Breast epithelium (tissue), 4 donors: ENCODE measurements at regions not wholly inside any gene's neighbourhood (a gene's known extent, or its start where the extent isn't known, plus 50 kb on each side); places are given as distances from the start of the nearest gene placed in this dataset.

Experiments used
- DNase-seq, 2 donors: peaks; one replicate each; pipeline ENCODE4 v3.0.0-alpha.2; 2019; ENCODE audit warnings: low spot score in 2 of 2
- H3K27ac ChIP-seq, 2 donors: fragments of 200-600 bp; sonication (generic) in 1 of 2; one replicate each; pipeline ENCODE4 v1.5.1; 2016 to 2019; ENCODE audit warnings: mild to moderate bottlenecking in 1 of 2
- H3K27me3 ChIP-seq, 2 donors: fragments of 200-600 bp; sonication (generic) in 1 of 2; one replicate each; pipeline versions ENCODE4 v1.5.1 to v1.6.0; 2017 to 2019; ENCODE audit warnings: control low read depth in 1 of 2, mild to moderate bottlenecking in 1 of 2
- H3K36me3 ChIP-seq: fragments of 200-600 bp; one replicate; pipeline ENCODE4 v1.5.1; 2019
- H3K4me1 ChIP-seq, 2 donors: fragments of 200-600 bp; sonication (generic); one replicate each; pipeline ENCODE4 v1.5.1; 2016 to 2019; ENCODE audit warnings: control low read depth in 1 of 2
- H3K4me3 ChIP-seq, 3 donors: fragments of 200-600 bp; sonication (generic); 1 replicate in 2 of 3; 2 replicates in 1 of 3; pipeline ENCODE4 v1.5.1; 2016 to 2019; ENCODE audit warnings: mild to moderate bottlenecking in 3 of 3, moderate library complexity in 2 of 3
- H3K9me3 ChIP-seq, 2 donors: fragments of 200-600 bp; sonication (generic) in 1 of 2; one replicate each; pipeline ENCODE4 v1.5.1; 2016 to 2019; ENCODE audit warnings: control low read depth in 1 of 2
- POLR2A ChIP-seq: fragments of 450-650 bp; IDR thresholded peaks from one replicate; pipeline ENCODE4 v1.6.1; 2016; ENCODE audit warnings: antibody characterized with exemption, mild to moderate bottlenecking, moderate library complexity
- POLR2AphosphoS5 ChIP-seq, 3 donors: sonication (generic); formaldehyde crosslinking; IDR thresholded peaks; one replicate each; pipeline ENCODE4 v1.6.1; 2017; ENCODE audit warnings: antibody characterized with exemption in 3 of 3
- intact Hi-C: fragments of 100-400 bp; cut with DNase I; formaldehyde crosslinking; loops from one replicate; pipeline ENCODE4 v1.15.1; 2023; ENCODE audit warnings: low total_unique reads
- TF ChIP-seq, protein P1 (sequence below), 3 donors: fragments of 450-650 bp; IDR thresholded peaks; one replicate each; pipeline ENCODE4 v1.5.1; 2016 to 2017; ENCODE audit warnings: antibody characterized with exemption in 3 of 3, mild to moderate bottlenecking in 3 of 3, moderate library complexity in 3 of 3

DNA sequence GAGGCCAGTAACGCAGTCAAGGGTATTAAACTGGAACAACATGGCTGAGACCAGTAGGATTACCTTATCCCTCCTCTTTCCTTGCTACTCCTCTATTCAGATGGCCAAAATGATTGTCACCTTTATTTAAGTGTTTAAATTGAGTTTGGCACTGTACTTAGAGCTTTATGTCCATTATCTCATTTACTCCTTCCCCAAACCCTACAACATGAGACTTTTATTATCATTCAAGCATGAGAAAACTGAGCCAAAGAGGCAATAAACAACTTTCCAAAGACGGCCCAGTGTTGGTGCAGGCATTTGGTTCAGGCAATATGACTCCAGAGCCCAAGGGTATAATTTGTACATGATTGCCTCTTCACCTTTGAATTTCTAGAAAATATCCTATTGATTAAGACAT is 370.9 kb upstream of the KITLG start:
- Histone ChIP-seq H3K4me3 (no peak overlapping the region), H3K36me3 (no peaks in the 10 kb centered on the region), H3K27me3 (no peaks in the 10 kb centered on the region), H3K27ac (no peak overlapping the region), H3K9me3 (no peaks in the 10 kb centered on the region), H3K4me1 (no peaks in the 10 kb centered on the region)
- TF ChIP-seq POLR2AphosphoS5 (IDR thresholded peaks at IDR 0.05), result no peak
- no peak for TF ChIP-seq POLR2A
- TF ChIP-seq, protein P1, sequence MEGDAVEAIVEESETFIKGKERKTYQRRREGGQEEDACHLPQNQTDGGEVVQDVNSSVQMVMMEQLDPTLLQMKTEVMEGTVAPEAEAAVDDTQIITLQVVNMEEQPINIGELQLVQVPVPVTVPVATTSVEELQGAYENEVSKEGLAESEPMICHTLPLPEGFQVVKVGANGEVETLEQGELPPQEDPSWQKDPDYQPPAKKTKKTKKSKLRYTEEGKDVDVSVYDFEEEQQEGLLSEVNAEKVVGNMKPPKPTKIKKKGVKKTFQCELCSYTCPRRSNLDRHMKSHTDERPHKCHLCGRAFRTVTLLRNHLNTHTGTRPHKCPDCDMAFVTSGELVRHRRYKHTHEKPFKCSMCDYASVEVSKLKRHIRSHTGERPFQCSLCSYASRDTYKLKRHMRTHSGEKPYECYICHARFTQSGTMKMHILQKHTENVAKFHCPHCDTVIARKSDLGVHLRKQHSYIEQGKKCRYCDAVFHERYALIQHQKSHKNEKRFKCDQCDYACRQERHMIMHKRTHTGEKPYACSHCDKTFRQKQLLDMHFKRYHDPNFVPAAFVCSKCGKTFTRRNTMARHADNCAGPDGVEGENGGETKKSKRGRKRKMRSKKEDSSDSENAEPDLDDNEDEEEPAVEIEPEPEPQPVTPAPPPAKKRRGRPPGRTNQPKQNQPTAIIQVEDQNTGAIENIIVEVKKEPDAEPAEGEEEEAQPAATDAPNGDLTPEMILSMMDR (IDR thresholded peaks at IDR 0.05), result no peak
- DNase-seq, result no peak
- intact Hi-C loops, result no loop called here

DNA sequence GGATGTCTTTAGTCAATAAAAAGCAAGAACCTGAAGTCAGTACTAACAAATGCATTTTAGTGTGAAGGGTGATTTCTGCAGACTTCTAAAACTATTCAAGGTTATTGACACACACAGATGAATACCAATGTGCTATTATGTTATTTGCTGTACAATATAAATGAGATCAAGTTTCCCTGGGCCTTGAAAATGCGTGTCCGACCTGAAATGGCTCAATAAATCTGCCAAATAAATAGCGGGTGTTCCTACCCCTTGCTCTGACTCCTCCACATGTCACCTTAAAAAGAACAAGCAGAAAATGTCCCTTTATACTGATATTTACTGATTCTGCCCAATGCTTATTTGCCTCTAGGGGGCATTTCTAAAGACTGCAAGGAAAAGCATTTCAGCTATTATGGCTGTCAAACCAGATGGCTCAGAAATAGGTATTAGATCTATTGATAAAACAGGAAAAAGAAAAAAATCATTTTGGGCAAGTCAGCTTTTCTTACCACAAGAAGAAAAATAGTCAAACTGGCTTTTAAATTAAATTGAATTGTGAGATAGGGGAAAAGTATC is 367.3 kb upstream of the KITLG start:
- H3K4me3 ChIP-seq, result no peak overlapping the region
- H3K9me3 ChIP-seq, result no peaks in the 10 kb centered on the region
- H3K36me3 ChIP-seq, result no peaks in the 10 kb centered on the region
- no peak for DNase-seq
- intact Hi-C loops, result no loop called here
- no peak overlapping the region for H3K27ac ChIP-seq
- no peaks in the 10 kb centered on the region for H3K27me3 ChIP-seq
- TF ChIP-seq POLR2A (no peak), POLR2AphosphoS5 (IDR thresholded peaks at IDR 0.05) (no peak)
- TF ChIP-seq, protein P1 (IDR thresholded peaks at IDR 0.05), result no peak
- H3K4me1 ChIP-seq, result no peaks in the 10 kb centered on the region

DNA sequence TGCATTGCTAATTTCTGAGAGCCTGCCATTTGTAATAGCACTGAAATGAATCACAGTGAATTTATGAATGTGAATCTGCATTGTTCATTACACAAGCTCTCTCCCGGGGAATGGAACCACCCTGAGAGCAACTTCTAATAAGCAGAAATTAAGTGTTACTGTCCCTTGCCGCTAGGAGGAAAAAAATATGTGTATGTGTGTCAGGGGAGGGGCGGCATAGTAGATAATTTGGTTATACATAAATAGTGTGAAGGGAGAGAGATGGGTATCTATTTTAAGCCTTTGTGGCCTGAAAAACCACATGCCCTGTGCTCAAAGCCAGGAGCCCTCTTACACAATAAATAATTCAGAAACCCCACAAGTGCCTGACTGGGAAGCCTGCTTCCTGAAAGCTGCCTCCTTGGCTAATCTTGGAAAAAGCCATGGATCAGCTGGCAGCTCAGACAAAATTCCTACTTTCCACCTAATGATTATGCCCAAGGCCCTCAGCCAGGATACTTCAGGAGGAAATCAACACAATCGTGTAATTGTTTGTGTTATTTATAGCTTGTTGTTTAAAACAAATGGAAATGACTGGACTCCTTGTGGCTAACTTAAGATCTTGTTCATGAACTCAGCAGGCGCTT is 366.2 kb upstream of the KITLG start:
- Histone ChIP-seq H3K4me1 (no peaks in the 10 kb centered on the region), H3K27ac (peak overlapping the region; percentile 50 to 67), H3K36me3 (no peaks in the 10 kb centered on the region), H3K27me3 (no peaks in the 10 kb centered on the region), H3K4me3 (no peak overlapping the region), H3K9me3 (no peaks in the 10 kb centered on the region)
- intact Hi-C loops, result no loop called here
- no peak for DNase-seq
- TF ChIP-seq, protein P1 (IDR thresholded peaks at IDR 0.05), result peak in 1 of 3 donors; percentile 19
- TF ChIP-seq POLR2AphosphoS5 (IDR thresholded peaks at IDR 0.05), result no peak

DNA sequence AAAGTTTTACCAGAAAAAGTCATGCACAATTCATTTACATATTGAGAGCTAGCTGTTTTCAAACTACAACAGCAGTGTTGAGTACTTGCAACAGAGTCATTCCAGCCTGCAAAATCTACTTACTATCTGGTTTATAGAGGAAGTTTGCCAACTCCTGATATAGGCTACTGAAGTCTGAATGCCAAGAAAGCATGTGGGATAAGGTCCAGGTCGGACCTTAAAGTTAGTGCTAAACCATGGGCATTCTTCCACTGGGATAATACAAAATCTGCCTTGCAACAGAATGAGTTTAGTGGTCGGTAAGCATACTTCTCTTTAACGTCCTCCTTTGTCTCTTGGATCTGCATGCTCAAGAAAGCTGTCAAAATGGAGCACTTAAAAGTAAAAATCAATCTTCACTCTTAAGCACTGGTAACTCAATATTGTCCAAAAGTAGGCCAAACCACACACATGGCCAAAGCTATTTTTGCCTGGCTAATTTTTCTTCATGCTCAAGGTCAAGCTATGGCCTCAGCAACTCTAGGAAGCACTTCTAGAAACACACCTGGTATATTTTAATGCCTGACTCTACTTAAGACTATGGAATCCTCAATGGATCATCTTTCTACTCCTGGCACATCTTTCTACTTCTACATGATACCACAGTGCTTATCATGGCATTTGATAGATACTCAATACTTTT is 364.9 kb upstream of the KITLG start:
- DNase-seq, result no peak
- Histone ChIP-seq H3K27me3 (no peaks in the 10 kb centered on the region), H3K27ac (no peak overlapping the region), H3K9me3 (no peaks in the 10 kb centered on the region), H3K4me1 (no peaks in the 10 kb centered on the region), H3K4me3 (no peak overlapping the region), H3K36me3 (no peaks in the 10 kb centered on the region)
- intact Hi-C loops, result no loop called here
- no peak for TF ChIP-seq POLR2AphosphoS5 (IDR thresholded peaks at IDR 0.05)
- no peak for TF ChIP-seq POLR2A
- TF ChIP-seq, protein P1 (IDR thresholded peaks at IDR 0.05), result no peak

DNA sequence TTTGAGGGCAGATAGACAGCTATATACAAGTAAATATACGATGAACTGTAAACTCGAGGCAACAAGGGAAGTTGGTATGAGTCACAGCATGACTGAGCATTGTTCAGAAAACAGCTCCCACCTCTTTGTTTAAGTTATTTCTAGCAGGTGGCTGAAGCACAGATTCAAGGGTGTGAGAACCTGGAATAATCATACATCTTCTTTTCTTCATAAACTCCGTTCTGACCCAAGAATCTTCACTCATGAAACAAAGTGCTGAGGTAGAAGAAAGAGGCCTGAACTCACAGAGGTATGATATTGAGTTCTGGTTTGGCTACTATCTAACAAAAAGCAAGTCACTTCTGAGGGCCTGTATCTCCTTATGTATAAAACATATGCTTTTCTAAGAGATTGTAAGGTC is 364.1 kb upstream of the KITLG start:
- DNase-seq, result no peak
- H3K27me3 ChIP-seq, result no peaks in the 10 kb centered on the region
- no peaks in the 10 kb centered on the region for H3K4me1 ChIP-seq
- TF ChIP-seq, protein P1 (IDR thresholded peaks at IDR 0.05), result no peak
- no peak for TF ChIP-seq POLR2AphosphoS5 (IDR thresholded peaks at IDR 0.05)
- no peak for TF ChIP-seq POLR2A
- no peak overlapping the region for H3K27ac ChIP-seq
- no peaks in the 10 kb centered on the region for H3K36me3 ChIP-seq
- H3K9me3 ChIP-seq, result no peaks in the 10 kb centered on the region
- H3K4me3 ChIP-seq, result no peak overlapping the region
- intact Hi-C loops, result no loop called here
